Activated B cell treated with CpG ODN at 0.5 μM for 24 hours (primary cell): ENCODE measurements at regions not wholly inside any gene's neighbourhood (a gene's known extent, or its start where the extent isn't known, plus 50 kb on each side); places are given as distances from the start of the nearest gene placed in this dataset.

Source experiments
- ATAC-seq: fragments of 200-7000 bp; cut with Tn5 transposase; one replicate; pipeline ENCODE4 v1.10.0; 2021; ENCODE audit warnings: low read depth, mild to moderate bottlenecking, moderate library complexity
- CTCF ChIA-PET: fragments of 350-600 bp; sonication (Branson Sonifier 250); formaldehyde crosslinking; loops from one replicate; lab custom pipeline; 2021; ENCODE audit warnings: antibody characterized with exemption; lab: Charles Lee
- POLR2A ChIA-PET: fragments of 350-600 bp; sonication (Branson Sonifier 250); formaldehyde crosslinking; loops from one replicate; lab custom pipeline; 2021; ENCODE audit warnings: antibody characterized with exemption; lab: Charles Lee
- DNase-seq: peaks from one replicate; pipeline ENCODE4 v3.0.0; 2022
- H3K27ac Mint-ChIP-seq: one replicate; pipeline ENCODE4 v1.8.0; 2020; ENCODE audit warnings: mixed read lengths
- H3K27me3 Mint-ChIP-seq: one replicate; pipeline ENCODE4 v1.8.0; 2021; ENCODE audit warnings: mixed read lengths
- H3K36me3 Mint-ChIP-seq: one replicate; pipeline ENCODE4 v1.8.0; 2021; ENCODE audit warnings: low read depth, mixed read lengths
- H3K4me1 Mint-ChIP-seq: one replicate; pipeline ENCODE4 v1.8.0; 2021; ENCODE audit warnings: mixed read lengths
- H3K4me3 Mint-ChIP-seq: one replicate; pipeline ENCODE4 v1.8.0; 2020; ENCODE audit warnings: mild to moderate bottlenecking, mixed read lengths
- H3K9me3 Mint-ChIP-seq: one replicate; pipeline ENCODE4 v1.8.0; 2020; ENCODE audit warnings: mixed read lengths
- intact Hi-C: fragments of 100-400 bp; cut with micrococcal nuclease; formaldehyde crosslinking; loops from one replicate; pipeline ENCODE4 v1.15.1; 2024
- TF ChIP-seq, protein P1 (sequence below): fragments of 200-600 bp; IDR thresholded peaks from one replicate; pipeline ENCODE4 v1.8.0; 2022; ENCODE audit warnings: antibody characterized with exemption, mild to moderate bottlenecking

DNA sequence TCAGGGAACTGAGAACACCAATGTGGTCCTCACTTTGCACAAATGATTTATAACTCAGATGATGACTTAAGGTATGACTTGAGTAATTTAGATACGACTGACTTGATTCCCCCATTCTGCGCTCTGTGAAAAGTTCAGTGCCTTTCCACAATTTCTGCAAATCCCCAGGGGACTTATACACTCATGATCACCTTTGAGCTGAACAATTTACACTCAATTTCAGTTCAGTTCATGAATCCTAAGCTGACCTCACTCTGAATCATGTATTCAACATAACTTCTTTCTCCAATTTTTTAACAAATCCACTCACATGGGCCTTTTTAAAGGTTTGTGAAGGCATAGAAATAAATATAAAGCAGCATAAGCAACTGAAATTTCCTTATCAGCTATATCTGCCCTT, 274.2 kb downstream of the FAM76B start:
- Mint-ChIP-seq H3K4me1 (no peaks in the 10 kb centered on the region), H3K36me3 (no peaks in the 10 kb centered on the region), H3K27me3 (no peaks in the 10 kb centered on the region), H3K27ac (no peak overlapping the region), H3K9me3 (no peaks in the 10 kb centered on the region), H3K4me3 (no peak overlapping the region)
- ATAC-seq (no peak), DNase-seq (no peak)
- CTCF ChIA-PET: no interaction called here
- TF ChIP-seq, protein P1, sequence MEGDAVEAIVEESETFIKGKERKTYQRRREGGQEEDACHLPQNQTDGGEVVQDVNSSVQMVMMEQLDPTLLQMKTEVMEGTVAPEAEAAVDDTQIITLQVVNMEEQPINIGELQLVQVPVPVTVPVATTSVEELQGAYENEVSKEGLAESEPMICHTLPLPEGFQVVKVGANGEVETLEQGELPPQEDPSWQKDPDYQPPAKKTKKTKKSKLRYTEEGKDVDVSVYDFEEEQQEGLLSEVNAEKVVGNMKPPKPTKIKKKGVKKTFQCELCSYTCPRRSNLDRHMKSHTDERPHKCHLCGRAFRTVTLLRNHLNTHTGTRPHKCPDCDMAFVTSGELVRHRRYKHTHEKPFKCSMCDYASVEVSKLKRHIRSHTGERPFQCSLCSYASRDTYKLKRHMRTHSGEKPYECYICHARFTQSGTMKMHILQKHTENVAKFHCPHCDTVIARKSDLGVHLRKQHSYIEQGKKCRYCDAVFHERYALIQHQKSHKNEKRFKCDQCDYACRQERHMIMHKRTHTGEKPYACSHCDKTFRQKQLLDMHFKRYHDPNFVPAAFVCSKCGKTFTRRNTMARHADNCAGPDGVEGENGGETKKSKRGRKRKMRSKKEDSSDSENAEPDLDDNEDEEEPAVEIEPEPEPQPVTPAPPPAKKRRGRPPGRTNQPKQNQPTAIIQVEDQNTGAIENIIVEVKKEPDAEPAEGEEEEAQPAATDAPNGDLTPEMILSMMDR: no peak
- POLR2A ChIA-PET: no interaction called here
- intact Hi-C loops: loop anchor here (2.0 kb wide), 1 partner anchor 13 kb away; no protein-coding TSS in a partner anchor

DNA sequence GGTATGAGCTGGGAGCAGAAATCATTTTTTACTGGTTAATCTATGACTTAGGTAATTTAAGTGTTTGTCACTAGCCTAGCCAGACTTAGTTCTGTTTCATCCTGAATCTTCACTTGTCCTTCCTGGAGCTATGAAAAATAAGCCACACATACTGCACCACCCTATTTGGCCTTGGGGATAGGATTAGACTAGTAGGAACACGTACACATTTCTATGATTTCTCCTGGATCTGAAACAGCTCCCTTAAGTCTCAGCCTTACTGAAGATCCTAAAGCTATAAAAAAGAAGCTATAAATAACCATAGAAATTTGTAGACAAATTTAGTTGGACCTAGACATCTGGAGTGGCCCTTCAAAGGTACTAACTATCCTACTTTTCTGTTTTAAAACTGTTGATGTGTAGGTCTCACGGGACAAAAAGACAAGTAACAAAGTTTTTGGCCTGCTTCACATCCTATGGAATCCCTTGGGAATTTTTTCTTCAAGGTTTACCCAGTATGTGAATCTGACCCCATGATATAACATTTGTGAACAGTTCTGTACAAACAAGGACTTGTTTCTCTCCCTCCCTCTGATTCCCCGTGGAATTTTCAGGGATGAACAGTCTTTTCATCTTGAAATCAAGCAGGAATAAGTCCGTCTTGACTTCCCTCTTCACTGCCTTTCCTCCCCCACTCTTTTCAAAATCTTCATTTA, 275.0 kb downstream of the FAM76B start:
- Mint-ChIP-seq H3K4me3 (no peak overlapping the region), H3K27me3 (no peaks in the 10 kb centered on the region), H3K36me3 (no peaks in the 10 kb centered on the region), H3K9me3 (no peaks in the 10 kb centered on the region), H3K4me1 (no peaks in the 10 kb centered on the region), H3K27ac (no peak overlapping the region)
- TF ChIP-seq, protein P1: no peak
- ATAC-seq (no peak), DNase-seq (no peak)
- intact Hi-C loops: loop anchor here (2.0 kb wide), 1 partner anchor 14 kb away; no protein-coding TSS in a partner anchor
- CTCF ChIA-PET: no interaction called here
- POLR2A ChIA-PET: no interaction called here

DNA sequence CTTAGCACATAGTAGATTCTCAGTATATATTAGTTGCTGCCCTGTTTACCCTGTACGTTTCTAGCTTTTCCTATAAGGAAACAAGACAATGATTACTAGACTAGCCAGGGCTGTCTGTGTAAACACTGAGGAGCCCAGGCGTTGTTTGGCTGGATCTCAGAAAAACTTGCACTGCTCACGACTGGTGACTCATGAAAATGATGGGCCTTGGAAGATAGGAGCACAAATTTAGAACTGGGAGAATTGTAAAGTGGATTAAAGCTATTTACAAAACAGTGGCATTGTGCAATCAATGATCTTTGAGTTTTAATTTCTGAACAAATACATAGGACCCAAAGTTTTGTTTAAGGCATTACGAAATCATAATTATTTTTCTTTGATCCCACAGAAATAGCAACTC, 276.9 kb downstream of the FAM76B start:
- no peaks in the 10 kb centered on the region for H3K9me3 Mint-ChIP-seq
- H3K4me1 Mint-ChIP-seq: no peaks in the 10 kb centered on the region
- ChIA-PET POLR2A (no interaction called here), CTCF (interaction anchor here (0.7 kb wide), 1 partner anchor 26 kb away, joined by 3 read pairs; no protein-coding TSS in a partner anchor)
- no peak overlapping the region for H3K27ac Mint-ChIP-seq
- H3K27me3 Mint-ChIP-seq: no peaks in the 10 kb centered on the region
- intact Hi-C loops: no loop called here
- DNase-seq: no peak
- ATAC-seq: no peak
- TF ChIP-seq, protein P1: no peak
- no peak overlapping the region for H3K4me3 Mint-ChIP-seq
- H3K36me3 Mint-ChIP-seq: no peaks in the 10 kb centered on the region

DNA sequence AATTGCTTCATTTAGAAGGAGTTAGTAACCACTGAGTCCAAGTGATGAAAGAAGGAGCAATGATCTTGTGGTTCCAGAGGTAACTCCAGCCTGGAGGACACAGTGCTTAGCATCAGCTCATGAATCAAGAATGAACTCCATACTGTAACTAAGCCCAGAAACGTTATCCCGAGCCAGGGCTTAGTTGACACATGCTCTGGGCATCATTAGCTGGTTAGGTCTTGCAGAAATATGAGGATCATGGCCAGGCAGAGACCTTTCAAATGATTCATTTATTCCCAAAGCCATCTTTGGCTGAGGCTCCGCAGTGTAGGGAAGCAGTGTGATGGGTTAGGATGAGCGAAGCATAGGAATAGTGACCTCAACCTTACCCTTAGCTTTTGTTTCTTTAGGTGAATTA, 277.4 kb downstream of the FAM76B start:
- Mint-ChIP-seq H3K4me1 (no peaks in the 10 kb centered on the region), H3K4me3 (no peak overlapping the region), H3K27ac (no peak overlapping the region), H3K27me3 (no peaks in the 10 kb centered on the region), H3K9me3 (no peaks in the 10 kb centered on the region), H3K36me3 (no peaks in the 10 kb centered on the region)
- intact Hi-C loops: no loop called here
- ATAC-seq: no peak
- POLR2A ChIA-PET: no interaction called here
- TF ChIP-seq, protein P1: no peak
- CTCF ChIA-PET: interaction anchor here (0.7 kb wide), 1 partner anchor 26 kb away, joined by 3 read pairs; no protein-coding TSS in a partner anchor
- no peak for DNase-seq

DNA sequence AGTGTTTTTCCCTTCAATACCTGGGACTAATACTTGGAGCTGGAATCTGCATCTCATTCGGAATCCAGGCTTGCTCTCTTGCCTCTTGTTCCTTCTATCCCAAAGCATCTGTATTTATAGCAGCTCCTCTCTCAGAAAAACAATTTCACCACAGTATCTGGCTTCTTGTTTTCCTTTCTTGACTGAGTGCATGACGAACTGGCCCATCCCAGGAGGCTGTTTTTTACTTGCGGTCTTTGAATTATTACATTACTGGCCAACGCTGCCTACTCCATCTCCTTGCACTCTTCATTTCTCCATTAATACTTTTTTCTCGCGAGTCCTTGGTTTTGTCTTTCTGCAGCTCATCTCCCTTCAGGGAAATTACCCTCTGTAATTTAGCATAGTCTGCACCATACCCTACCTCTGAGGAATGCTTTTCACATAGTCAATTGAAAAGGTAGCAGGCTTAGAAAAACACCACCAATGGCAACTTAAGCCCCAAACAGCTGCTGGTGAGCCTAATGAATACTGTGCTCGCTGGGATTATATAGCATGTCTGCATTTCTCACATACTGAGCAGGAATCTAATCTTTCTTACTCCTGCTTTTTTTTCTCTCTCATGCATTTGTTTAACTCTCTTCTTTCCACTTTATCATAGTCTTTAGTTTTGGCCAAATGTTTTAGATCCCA, 277.4 kb upstream of the SESN3 start:
- intact Hi-C loops: no loop called here
- no peaks in the 10 kb centered on the region for H3K36me3 Mint-ChIP-seq
- ATAC-seq (no peak), DNase-seq (no peak)
- H3K9me3 Mint-ChIP-seq: no peaks in the 10 kb centered on the region
- H3K27ac Mint-ChIP-seq: no peak overlapping the region
- H3K4me1 Mint-ChIP-seq: peaks cover 7% of the 10 kb centered on the region
- H3K4me3 Mint-ChIP-seq: no peak overlapping the region
- POLR2A ChIA-PET: no interaction called here
- no peaks in the 10 kb centered on the region for H3K27me3 Mint-ChIP-seq
- CTCF ChIA-PET: no interaction called here
- TF ChIP-seq, protein P1: no peak
